ENCODE measurements at regions not wholly inside any gene's neighbourhood (a gene's known extent, or its start where the extent isn't known, plus 50 kb on each side); places are given as distances from the start of the nearest gene placed in this dataset.

DNA sequence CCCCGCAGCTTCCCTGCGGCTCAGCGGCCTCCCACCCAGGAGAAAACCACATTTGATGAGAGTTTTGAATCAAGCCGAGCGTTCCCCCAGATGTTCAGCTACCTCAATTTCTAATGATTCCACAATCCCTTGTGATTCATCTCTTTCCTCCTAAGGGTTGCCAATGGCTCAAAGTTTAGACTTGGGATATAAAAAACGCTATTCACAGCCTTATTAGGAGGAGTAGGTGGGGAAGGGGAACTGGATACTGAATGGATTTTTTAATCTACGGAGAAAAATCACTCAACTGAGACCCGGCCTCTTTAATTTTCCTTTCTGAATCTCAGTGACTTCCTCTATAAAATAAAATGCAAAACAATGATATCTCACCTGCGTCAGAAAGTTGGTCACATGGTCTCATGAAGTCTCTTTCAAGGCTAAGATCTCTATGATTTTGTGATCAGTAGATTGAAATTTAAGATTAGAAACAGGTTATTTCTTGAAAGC lies 192.6 kb upstream of the TCF4 start:
- H3K4me3 ChIP-seq (ENCODE audit: low read depth in 2 of 2, low read length in 2 of 2) = peak overlapping the region in 1 of 2 experiments; percentile 31; a peak in 1 of 4 replicates
- ATAC-seq = no peak
- no TSS peak for BruUV-seq (replicated peaks)
- intact Hi-C loops (cut with micrococcal nuclease; ENCODE audit: unreplicated experiment) = no loop called here
- H3K4me1 ChIP-seq (ENCODE audit: control insufficient read depth, insufficient read depth, low read length) = no peaks in the 10 kb centered on the region
- H3K27ac ChIP-seq (ENCODE audit: low read length) = no peak overlapping the region
- no peak for DNase-seq (ENCODE audit: low read depth, low spot score)
- ChIA-PET POLR2A (no interaction called here), CTCF (no interaction called here)
- in situ Hi-C loops (cut with HindIII; ENCODE audit: low pct_unique_long_range_greater_than_20kb, low sequenced_read_pairs) = no loop called here
- TF ChIP-seq TCF7L2 (IDR thresholded peaks at IDR 0.05; ENCODE audit: low read depth, low read length) = no peak
- TF ChIP-seq SIN3A (IDR thresholded peaks at IDR 0.05; ENCODE audit: borderline replicate concordance, insufficient read depth, low read depth, low read length) = no peak
- no peak for TF ChIP-seq POLR2AphosphoS5 (IDR thresholded peaks at IDR 0.05; ENCODE audit: low read depth, low read length)
- TF ChIP-seq, protein P1, sequence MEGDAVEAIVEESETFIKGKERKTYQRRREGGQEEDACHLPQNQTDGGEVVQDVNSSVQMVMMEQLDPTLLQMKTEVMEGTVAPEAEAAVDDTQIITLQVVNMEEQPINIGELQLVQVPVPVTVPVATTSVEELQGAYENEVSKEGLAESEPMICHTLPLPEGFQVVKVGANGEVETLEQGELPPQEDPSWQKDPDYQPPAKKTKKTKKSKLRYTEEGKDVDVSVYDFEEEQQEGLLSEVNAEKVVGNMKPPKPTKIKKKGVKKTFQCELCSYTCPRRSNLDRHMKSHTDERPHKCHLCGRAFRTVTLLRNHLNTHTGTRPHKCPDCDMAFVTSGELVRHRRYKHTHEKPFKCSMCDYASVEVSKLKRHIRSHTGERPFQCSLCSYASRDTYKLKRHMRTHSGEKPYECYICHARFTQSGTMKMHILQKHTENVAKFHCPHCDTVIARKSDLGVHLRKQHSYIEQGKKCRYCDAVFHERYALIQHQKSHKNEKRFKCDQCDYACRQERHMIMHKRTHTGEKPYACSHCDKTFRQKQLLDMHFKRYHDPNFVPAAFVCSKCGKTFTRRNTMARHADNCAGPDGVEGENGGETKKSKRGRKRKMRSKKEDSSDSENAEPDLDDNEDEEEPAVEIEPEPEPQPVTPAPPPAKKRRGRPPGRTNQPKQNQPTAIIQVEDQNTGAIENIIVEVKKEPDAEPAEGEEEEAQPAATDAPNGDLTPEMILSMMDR (IDR thresholded peaks at IDR 0.05) = no peak
- TF ChIP-seq REST (IDR thresholded peaks at IDR 0.05; ENCODE audit: insufficient read depth in 1 of 2, low read depth in 2 of 2, low read length in 1 of 2) = no peak
- no peaks in the 10 kb centered on the region for H3K27me3 ChIP-seq (ENCODE audit: control insufficient read depth, insufficient read depth, low read length)
- no peaks in the 10 kb centered on the region; the same call in 1 of the 2 replicates for H3K36me3 ChIP-seq (ENCODE audit: control insufficient read depth, insufficient read depth, low read length)
- H3K9me3 ChIP-seq (ENCODE audit: control insufficient read depth, insufficient read depth, low read depth, low read length) = no peaks in the 10 kb centered on the region

DNA sequence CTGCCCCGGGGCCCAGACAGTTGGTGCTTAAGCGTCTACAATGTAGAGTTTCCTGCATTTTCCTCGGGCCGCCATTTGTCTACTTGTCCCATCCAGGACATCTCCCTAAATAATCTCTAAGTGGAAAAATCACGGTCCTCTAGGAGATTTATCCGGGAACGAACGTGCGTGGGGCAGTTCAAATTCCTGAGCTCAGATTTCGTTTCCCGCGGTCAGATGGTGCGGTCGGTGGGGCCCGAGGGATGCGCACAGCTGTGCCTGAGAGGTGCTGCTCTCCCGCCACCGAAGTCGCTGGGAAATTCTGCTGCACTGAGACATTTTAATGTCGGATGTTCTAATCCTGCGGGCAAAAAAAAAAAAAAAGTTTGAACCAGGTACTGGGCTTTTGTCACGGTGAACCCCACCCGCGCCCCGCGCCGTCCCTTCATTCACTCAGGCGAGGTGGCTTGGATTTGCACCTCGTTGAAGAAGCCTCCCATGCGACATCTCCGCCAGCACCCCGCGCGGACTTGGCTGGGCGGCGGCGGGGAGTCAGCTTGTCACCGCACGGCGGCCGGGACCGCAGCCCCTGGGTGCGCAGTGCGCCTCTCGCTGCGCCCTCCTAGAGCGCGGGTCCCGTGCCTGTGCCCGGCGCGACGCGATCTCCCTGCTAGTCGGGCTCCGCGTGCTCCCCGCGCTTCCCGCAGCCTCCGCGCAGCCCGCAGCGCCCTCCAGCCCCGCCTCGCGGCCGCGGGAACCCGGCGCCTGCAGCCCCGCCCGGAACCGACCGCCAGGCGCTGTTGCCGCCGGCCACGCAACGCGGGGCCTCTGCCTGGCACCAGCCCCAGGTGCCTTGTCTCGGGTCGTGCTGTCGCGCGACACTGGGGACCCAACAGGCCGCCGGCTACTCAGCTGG lies 191.9 kb upstream of the TCF4 start:
- Histone ChIP-seq H3K27ac (ENCODE audit: low read length) (no peak overlapping the region), H3K36me3 (ENCODE audit: control insufficient read depth, insufficient read depth, low read length) (no peaks in the 10 kb centered on the region; the same call in 1 of the 2 replicates), H3K4me1 (ENCODE audit: control insufficient read depth, insufficient read depth, low read length) (no peaks in the 10 kb centered on the region), H3K4me3 (ENCODE audit: low read depth in 2 of 2, low read length in 2 of 2) (peak overlapping the region in 1 of 2 experiments; percentile 31; a peak in 1 of 4 replicates), H3K27me3 (ENCODE audit: control insufficient read depth, insufficient read depth, low read length) (no peaks in the 10 kb centered on the region), H3K9me3 (ENCODE audit: control insufficient read depth, insufficient read depth, low read depth, low read length) (no peaks in the 10 kb centered on the region)
- intact Hi-C loops (cut with micrococcal nuclease; ENCODE audit: unreplicated experiment) = no loop called here
- in situ Hi-C loops (cut with HindIII; ENCODE audit: low pct_unique_long_range_greater_than_20kb, low sequenced_read_pairs) = no loop called here
- no TSS peak for BruUV-seq (replicated peaks)
- DNase-seq (ENCODE audit: low read depth, low spot score) (no peak), ATAC-seq (no peak)
- ChIA-PET POLR2A (no interaction called here), CTCF (interaction anchor here (0.5 kb wide), 1 partner anchor 378 kb away, joined by 4 read pairs; no protein-coding TSS in a partner anchor)
- TF ChIP-seq POLR2AphosphoS5 (IDR thresholded peaks at IDR 0.05; ENCODE audit: low read depth, low read length) (no peak), SIN3A (IDR thresholded peaks at IDR 0.05; ENCODE audit: borderline replicate concordance, insufficient read depth, low read depth, low read length) (no peak), REST (IDR thresholded peaks at IDR 0.05; ENCODE audit: insufficient read depth in 1 of 2, low read depth in 2 of 2, low read length in 1 of 2) (no peak), TCF7L2 (IDR thresholded peaks at IDR 0.05; ENCODE audit: low read depth, low read length) (no peak)
- TF ChIP-seq, protein P1 (IDR thresholded peaks at IDR 0.05) = no peak

All from Panc1 (cell line).